Lower lobe of right lung (tissue), 2 donors: ENCODE measurements at regions not wholly inside any gene's neighbourhood (a gene's known extent, or its start where the extent isn't known, plus 50 kb on each side); places are given as distances from the start of the nearest gene placed in this dataset.

Experiments
- ATAC-seq, 2 donors: fragments of 200-7000 bp; cut with Tn5 transposase; one replicate each; pipeline ENCODE4 v1.9.1; 2020 to 2022; ENCODE audit warnings: mild to moderate bottlenecking in 2 of 2, moderate library complexity in 2 of 2
- DNase-seq: peaks from one replicate; pipeline ENCODE4 v3.0.0-alpha.2; 2020
- H3K27ac ChIP-seq: fragments of 200-600 bp; one replicate; pipeline ENCODE4 v1.8.0; 2022
- H3K27me3 ChIP-seq: fragments of 200-600 bp; one replicate; pipeline ENCODE4 v1.8.0; 2022; ENCODE audit warnings: low read depth
- H3K36me3 ChIP-seq: fragments of 200-600 bp; one replicate; pipeline ENCODE4 v1.8.0; 2022; ENCODE audit warnings: mild to moderate bottlenecking
- H3K4me1 ChIP-seq: fragments of 200-600 bp; one replicate; pipeline ENCODE4 v1.8.0; 2022
- H3K4me3 ChIP-seq: fragments of 200-600 bp; one replicate; pipeline ENCODE4 v1.8.0; 2022; ENCODE audit warnings: mild to moderate bottlenecking
- H3K9me3 ChIP-seq: fragments of 200-600 bp; one replicate; pipeline ENCODE4 v1.8.0; 2022
- CTCF ChIP-seq: fragments of 200-600 bp; IDR thresholded peaks from one replicate; pipeline ENCODE4 v1.8.0; 2022; ENCODE audit warnings: antibody characterized with exemption, mild to moderate bottlenecking
- intact Hi-C: fragments of 100-400 bp; cut with DNase I; formaldehyde crosslinking; loops from one replicate; pipeline ENCODE4 v1.11.0; 2022
- donor health status: DM: no; HTN: yes; CAD: no; lungs with severe emphysema.

GRCh38 chr5:171562822-171563221 is 143.4 kb downstream of the FGF18 start:
- ATAC-seq (no peak), DNase-seq (no peak)
- TF ChIP-seq CTCF: no peak
- intact Hi-C loops: no loop called here
- Histone ChIP-seq H3K9me3 (no peaks in the 10 kb centered on the region), H3K4me1 (no peaks in the 10 kb centered on the region), H3K27me3 (no peaks in the 10 kb centered on the region), H3K27ac (no peak overlapping the region), H3K36me3 (no peaks in the 10 kb centered on the region), H3K4me3 (no peak overlapping the region)

- no peaks in the 10 kb centered on the region for H3K27me3 ChIP-seq
- no peak for ATAC-seq
- H3K36me3 ChIP-seq: no peaks in the 10 kb centered on the region
- no peak for TF ChIP-seq CTCF
- no peak for DNase-seq
- intact Hi-C loops: no loop called here
- H3K9me3 ChIP-seq: no peaks in the 10 kb centered on the region
- no peaks in the 10 kb centered on the region for H3K4me1 ChIP-seq
- no peak overlapping the region for H3K27ac ChIP-seq
- no peak overlapping the region for H3K4me3 ChIP-seq
Measured at GRCh38 chr5:171568389-171568788, 148.9 kb downstream of the FGF18 start.

GRCh38 chr5:171569065-171569712 is 149.7 kb downstream of the FGF18 start:
- Histone ChIP-seq H3K27ac (no peak overlapping the region), H3K9me3 (no peaks in the 10 kb centered on the region), H3K4me1 (no peaks in the 10 kb centered on the region), H3K36me3 (no peaks in the 10 kb centered on the region), H3K27me3 (no peaks in the 10 kb centered on the region), H3K4me3 (no peak overlapping the region)
- DNase-seq: no peak
- intact Hi-C loops: no loop called here
- no peak for TF ChIP-seq CTCF
- no peak for ATAC-seq

GRCh38 chr5:171570244-171570825 is 150.9 kb downstream of the FGF18 start:
- TF ChIP-seq CTCF: no peak
- H3K27ac ChIP-seq: no peak overlapping the region
- H3K4me1 ChIP-seq: no peaks in the 10 kb centered on the region
- no peaks in the 10 kb centered on the region for H3K27me3 ChIP-seq
- no peaks in the 10 kb centered on the region for H3K36me3 ChIP-seq
- intact Hi-C loops: no loop called here
- no peaks in the 10 kb centered on the region for H3K9me3 ChIP-seq
- no peak overlapping the region for H3K4me3 ChIP-seq
- ATAC-seq (no peak), DNase-seq (no peak)

- no peak for DNase-seq
- Histone ChIP-seq H3K27ac (no peak overlapping the region), H3K9me3 (no peaks in the 10 kb centered on the region), H3K36me3 (no peaks in the 10 kb centered on the region), H3K4me3 (no peak overlapping the region), H3K27me3 (no peaks in the 10 kb centered on the region), H3K4me1 (no peaks in the 10 kb centered on the region)
- ATAC-seq: no peak
- intact Hi-C loops: no loop called here
- TF ChIP-seq CTCF: no peak
Measured at GRCh38 chr5:171571663-171572062, 152.2 kb downstream of the FGF18 start.
